HG03442 (cell line): ENCODE measurements at regions not wholly inside any gene's neighbourhood (a gene's known extent, or its start where the extent isn't known, plus 50 kb on each side); places are given as distances from the start of the nearest gene placed in this dataset.
A peak's percentile ranks its signal among the peaks of the same experiment; 100 is the strongest.

Source experiments
- ATAC-seq: cut with Tn5 transposase; IDR thresholded peaks from one replicate; pipeline ENCODE4 v1.9.1; 2021; ENCODE audit warnings: mild to moderate bottlenecking, moderate library complexity; ENCODE audit not compliant: unreplicated experiment

- no peak for ATAC-seq
Observed at GRCh38 chr4:161133586-161134276, 1030.1 kb downstream of the FSTL5 start.

- ATAC-seq: peak; percentile 80
Observed at GRCh38 chr4:161132715-161133425, 1030.9 kb downstream of the FSTL5 start.

DNA sequence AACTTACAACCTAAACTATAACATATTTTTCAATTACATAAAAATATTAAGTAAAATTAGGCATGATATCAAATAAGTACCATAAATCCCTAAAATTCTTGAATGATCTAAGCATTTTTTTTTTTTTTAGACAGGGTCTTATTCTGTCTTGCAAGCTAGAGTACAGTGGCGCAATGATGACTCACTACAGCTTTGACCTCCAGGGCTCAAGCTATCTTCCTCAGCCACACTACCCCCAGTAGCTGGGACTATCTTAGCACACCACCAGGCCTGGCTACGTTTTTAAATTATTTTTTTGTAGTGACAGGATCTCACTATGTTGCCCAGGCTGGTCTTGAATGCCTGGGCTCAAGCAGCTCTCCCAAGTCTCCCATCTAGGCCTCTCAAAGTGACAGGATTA is 1042.3 kb downstream of the FSTL5 start:
- no peak for ATAC-seq

- ATAC-seq: no peak
Observed at GRCh38 chr4:161101881-161102280, 1061.9 kb downstream of the FSTL5 start.

- no peak for ATAC-seq
Observed at GRCh38 chr4:161097821-161098220, 1066.0 kb downstream of the FSTL5 start.

GRCh38 chr4:161061046-161061445 is 1102.8 kb downstream of the FSTL5 start:
- no peak for ATAC-seq
